ENCODE measurements at regions not wholly inside any gene's neighbourhood (a gene's known extent, or its start where the extent isn't known, plus 50 kb on each side); places are given as distances from the start of the nearest gene placed in this dataset.
"Not testable (repeated sequence)": the region's sequence is repeated elsewhere in the genome, so short reads cannot be mapped to it uniquely, and the experiment has no call there.

- DNase-seq = not testable (repeated sequence)
Observed at GRCh38 chrX:99988532-99988931, 421.5 kb downstream of the PCDH19 start.

DNA sequence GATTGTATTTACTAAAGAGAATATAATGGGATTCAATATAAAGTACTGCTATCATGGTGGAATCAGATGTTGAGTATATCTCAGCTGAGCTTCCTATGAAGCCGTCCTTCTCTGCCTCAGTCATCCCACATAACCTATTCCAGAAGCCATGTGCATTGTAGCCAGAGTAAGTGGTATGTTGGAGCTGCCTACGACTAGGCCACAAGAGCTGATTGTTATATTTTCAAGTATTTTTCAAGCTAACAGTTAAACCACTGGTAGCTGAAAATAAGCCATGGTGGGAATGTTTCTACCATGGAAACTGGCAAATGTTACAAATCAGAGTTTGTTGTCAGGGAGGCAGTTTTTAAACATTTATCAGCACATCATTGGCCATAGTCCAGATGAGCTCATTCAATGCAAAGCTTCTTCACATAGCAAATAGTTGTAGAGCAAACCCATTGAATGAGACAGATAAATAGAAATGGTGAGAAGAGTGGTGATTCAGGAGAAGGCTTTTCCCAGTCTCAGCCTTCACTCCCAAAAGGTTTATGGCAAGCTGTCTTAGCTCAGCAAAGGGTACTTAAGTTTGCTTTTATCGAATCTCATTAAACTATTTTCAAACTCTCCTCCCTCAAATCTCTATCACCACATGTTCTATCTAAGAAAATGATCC lies 436.4 kb downstream of the PCDH19 start:
- DNase-seq = no peak
- TF ChIP-seq GATA1 (IDR thresholded peaks at IDR 0.05; ENCODE audit: low read depth, low read length) (no peak), POLR2A (IDR thresholded peaks at IDR 0.05; ENCODE audit: low read length) (no peak)

DNA sequence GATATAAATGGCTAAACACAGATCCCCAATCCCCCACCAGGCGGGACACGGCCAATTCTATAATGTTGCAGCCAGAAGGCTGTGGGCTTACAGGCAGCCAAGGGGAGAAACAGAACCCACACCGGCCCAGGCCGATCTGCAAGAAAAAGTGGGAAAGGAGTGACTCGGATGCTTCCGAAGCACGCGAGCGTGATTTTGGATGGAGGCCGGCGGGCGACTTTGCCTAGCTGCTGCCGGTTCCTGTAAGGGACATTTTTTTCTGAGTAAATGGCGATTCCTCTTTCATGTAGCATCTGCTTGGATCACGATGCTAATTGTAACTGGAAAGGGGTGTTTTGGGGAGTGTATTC lies 470.2 kb downstream of the PCDH19 start:
- TF ChIP-seq POLR2A (IDR thresholded peaks at IDR 0.05; ENCODE audit: low read length) = no peak
- no peak for TF ChIP-seq GATA1 (IDR thresholded peaks at IDR 0.05; ENCODE audit: low read depth, low read length)
- DNase-seq = no peak

DNA sequence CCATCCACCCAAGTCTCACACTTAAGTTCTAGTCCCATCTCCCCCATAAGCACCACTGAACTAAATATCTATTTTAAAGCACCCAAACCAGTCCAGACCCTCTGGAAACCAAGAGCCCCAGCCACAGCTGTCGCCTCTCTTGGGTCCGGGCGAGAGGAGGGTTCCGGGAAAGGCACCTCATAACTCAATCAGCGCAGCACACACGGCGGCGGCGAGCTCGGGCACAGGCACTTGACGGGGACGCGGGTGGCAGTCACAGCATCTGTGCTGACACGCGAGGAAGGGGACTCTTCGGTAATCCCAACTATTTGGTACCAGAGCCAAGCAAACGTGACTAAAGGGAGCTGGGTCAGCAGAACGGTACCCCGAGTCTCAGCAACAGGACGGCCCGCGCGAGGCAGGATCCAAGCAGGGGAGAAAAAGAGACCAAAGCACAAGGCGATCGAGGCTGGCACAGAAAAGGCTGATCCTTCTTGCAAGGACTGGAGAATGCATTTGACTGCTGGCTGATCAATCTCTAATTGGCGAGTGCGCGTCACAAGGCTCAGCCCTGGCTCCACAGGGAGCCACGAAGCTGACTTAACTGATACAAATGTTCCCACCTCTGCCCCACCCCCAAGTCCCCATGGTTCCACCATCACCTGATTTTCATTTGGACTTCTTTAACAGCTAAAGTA lies 470.7 kb downstream of the PCDH19 start:
- DNase-seq = not testable (repeated sequence)

DNA sequence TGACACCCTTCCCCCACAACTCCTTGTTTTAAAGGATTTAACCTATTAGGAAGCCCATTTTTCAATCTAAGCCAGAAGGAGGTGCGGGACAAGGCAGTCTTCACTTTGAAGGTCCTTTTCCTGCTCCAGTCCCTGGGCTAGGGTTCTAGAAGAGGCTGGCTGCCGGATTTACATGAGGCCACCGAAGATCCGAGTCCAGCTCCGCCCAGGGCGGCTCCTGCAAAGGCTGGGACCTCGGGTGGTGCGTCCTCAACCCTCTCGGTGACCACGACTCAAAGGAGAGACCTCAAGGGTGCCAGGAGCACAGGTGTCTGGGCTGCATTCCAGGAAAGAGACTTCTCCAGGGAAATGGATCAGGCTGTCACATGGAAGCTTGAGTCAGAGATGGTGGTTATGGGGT lies 471.6 kb downstream of the PCDH19 start:
- no peak for TF ChIP-seq GATA1 (IDR thresholded peaks at IDR 0.05; ENCODE audit: low read depth, low read length)
- no peak for TF ChIP-seq POLR2A (IDR thresholded peaks at IDR 0.05; ENCODE audit: low read length)
- DNase-seq = no peak

- DNase-seq = no peak
- TF ChIP-seq GATA1 (IDR thresholded peaks at IDR 0.05; ENCODE audit: low read depth, low read length) (no peak), POLR2A (IDR thresholded peaks at IDR 0.05; ENCODE audit: low read length) (no peak)
Observed at GRCh38 chrX:99933865-99934264, 476.2 kb downstream of the PCDH19 start.

DNA sequence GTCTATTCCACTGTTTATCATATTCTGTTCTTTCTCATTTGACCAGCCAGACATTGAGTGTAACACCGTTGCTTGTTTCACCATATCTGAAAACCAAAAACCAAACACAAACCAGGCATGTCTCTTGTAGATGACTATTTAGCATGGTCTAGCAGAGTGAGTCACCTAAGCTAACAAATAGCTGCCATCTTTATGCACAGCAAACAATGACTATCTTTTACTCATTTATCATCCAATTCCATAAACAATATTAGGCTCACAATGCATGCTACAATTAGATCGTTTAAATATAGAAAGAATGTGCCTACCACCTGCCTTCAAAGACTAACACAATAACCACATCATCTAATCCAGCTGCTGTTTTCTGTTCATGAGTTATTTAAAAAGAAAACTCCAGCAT lies 495.4 kb downstream of the PCDH19 start:
- TF ChIP-seq POLR2A (IDR thresholded peaks at IDR 0.05; ENCODE audit: low read length) = no peak
- TF ChIP-seq GATA1 (IDR thresholded peaks at IDR 0.05; ENCODE audit: low read depth, low read length) = no peak
- no peak for DNase-seq

- TF ChIP-seq GATA1 (IDR thresholded peaks at IDR 0.05; ENCODE audit: low read depth, low read length) = no peak
- no peak for TF ChIP-seq POLR2A (IDR thresholded peaks at IDR 0.05; ENCODE audit: low read length)
- no peak for DNase-seq
Observed at GRCh38 chrX:99913611-99914010, 496.5 kb downstream of the PCDH19 start.

DNA sequence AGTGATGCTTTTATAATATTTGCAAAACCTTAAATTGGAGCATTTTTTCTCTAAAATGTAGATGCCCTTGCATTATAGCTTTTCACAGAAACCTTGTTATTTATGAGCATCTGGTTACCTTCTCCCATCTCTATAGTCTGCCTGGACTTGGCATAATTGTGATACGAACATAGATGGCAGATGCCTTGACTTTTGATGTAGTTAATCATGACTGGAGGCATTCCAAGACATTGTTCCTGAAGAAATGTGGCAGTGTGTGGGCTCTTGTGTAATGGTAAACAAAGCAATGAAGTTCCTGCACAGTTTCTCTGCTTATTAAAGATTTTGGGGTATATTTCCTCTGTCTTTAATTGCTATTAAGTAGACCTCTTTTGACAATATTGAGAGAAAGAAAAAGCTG lies 500.1 kb downstream of the PCDH19 start:
- TF ChIP-seq POLR2A (IDR thresholded peaks at IDR 0.05; ENCODE audit: low read length) (no peak), GATA1 (IDR thresholded peaks at IDR 0.05; ENCODE audit: low read depth, low read length) (no peak)
- no peak for DNase-seq

DNA sequence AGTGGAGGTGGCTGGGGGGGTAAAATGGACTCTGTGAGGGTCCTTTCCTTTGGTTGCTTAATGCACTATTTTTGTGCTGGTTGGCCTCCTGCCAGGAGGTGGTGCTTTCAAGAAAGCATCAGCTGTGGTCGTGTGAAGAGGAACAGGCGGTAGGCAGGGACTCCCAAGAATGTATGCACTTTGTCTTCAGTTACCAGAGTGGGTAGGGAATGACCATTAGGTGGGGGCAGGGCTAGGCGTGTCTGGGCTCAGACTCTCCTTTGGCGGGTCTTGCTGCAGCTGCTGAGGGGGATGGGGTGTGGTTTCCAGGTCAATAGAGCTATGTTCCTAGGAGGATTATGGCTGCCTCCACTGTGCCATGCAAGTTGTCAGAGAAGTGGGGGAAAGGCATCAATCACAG lies 509.0 kb downstream of the PCDH19 start:
- TF ChIP-seq POLR2A (IDR thresholded peaks at IDR 0.05; ENCODE audit: low read length) (no peak), GATA1 (IDR thresholded peaks at IDR 0.05; ENCODE audit: low read depth, low read length) (no peak)
- no peak for DNase-seq

DNA sequence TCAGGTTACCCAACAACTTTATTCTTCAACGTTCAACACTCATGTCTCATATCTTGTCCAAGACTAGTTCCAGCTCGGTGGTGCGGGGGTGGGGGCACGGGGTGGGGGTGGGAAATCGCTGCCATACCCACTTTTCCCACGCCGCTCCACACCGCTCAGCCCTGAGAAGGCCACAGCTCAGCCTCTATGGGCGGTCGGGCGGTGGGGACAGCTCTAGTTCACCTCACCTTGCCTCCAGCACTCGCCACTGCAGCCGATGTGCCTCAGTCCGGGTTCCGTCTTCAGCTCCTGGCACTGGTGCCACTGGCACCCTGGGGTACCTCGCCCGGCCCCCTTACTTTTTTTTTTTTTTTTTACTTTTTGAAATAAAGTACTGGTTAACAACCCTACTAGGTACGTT lies 522.2 kb downstream of the PCDH19 start:
- TF ChIP-seq POLR2A (IDR thresholded peaks at IDR 0.05; ENCODE audit: low read length) (no peak), GATA1 (IDR thresholded peaks at IDR 0.05; ENCODE audit: low read depth, low read length) (no peak)
- no peak for DNase-seq

- DNase-seq = no peak
- TF ChIP-seq GATA1 (IDR thresholded peaks at IDR 0.05; ENCODE audit: low read depth, low read length) (no peak), POLR2A (IDR thresholded peaks at IDR 0.05; ENCODE audit: low read length) (no peak)
Observed at GRCh38 chrX:99857455-99857854, 552.6 kb downstream of the PCDH19 start.

DNA sequence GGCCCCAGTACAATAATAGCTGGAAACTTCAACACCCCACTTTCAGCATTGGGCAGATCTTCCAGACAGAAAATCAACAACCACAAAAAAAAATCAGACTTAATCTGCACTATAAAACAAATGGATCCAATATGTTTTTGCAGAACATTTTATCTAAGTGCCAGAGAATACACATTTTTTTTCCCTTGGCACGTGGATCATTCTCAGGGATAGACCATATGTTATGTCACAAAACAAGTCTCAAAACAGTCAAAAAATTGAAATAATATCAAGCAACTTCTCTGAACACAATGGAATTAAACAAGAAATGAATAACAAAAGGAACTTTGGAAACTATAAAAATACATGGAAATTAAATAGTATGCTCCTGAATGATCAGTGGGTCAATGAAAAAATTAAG lies 576.3 kb downstream of the PCDH19 start:
- no peak for DNase-seq
- TF ChIP-seq POLR2A (IDR thresholded peaks at IDR 0.05; ENCODE audit: low read length) (no peak), GATA1 (IDR thresholded peaks at IDR 0.05; ENCODE audit: low read depth, low read length) (no peak)

DNA sequence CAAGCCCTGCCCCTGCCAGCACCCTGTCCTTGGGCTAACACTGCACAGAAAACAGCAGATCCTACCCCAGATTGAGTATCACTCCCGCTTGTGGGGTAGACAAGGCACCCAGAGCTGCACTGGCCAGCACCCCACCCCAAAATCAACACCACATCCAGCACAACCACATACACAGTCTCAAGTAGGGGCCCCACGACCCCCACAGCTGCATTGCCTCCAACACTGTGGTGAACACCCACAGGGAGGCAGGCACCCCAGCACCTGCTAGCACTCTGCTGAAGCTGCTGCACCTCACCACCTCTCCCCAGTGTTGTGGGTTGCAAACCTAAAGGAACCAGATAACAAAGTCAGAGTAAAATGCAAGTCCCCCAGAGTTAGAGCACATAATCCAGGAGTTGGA lies 589.9 kb downstream of the PCDH19 start:
- no peak for TF ChIP-seq POLR2A (IDR thresholded peaks at IDR 0.05; ENCODE audit: low read length)
- DNase-seq = no peak

DNA sequence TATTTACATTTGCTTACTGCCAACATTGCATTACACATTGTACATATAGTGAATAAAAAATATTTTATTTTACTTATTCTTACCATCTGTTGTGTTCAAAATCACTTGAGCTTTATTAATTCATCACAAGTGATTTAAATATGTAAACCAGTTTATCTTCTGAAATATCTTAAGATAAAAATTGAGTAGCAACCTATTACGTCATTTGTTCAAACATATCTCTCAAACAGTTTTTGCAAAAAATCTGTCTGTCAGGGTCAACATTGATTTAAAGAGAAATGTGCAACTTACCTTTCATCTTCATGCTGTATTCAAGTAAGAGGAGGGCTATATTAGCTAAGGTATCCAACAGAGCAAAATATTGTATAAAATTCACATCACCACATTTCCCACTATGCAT lies 610.1 kb downstream of the PCDH19 start:
- TF ChIP-seq GATA1 (IDR thresholded peaks at IDR 0.05; ENCODE audit: low read depth, low read length) (no peak), POLR2A (IDR thresholded peaks at IDR 0.05; ENCODE audit: low read length) (no peak)
- DNase-seq = no peak

GRCh38 chrX:99798936-99799335 lies 611.1 kb downstream of the PCDH19 start:
- no peak for DNase-seq
- TF ChIP-seq POLR2A (IDR thresholded peaks at IDR 0.05; ENCODE audit: low read length) = no peak

Measured in erythroblast (primary cell).